ENCODE measurements at regions not wholly inside any gene's neighbourhood (a gene's known extent, or its start where the extent isn't known, plus 50 kb on each side); places are given as distances from the start of the nearest gene placed in this dataset.
"Not testable (repeated sequence)": the region's sequence is repeated elsewhere in the genome, so short reads cannot be mapped to it uniquely, and the experiment has no call there.

DNA sequence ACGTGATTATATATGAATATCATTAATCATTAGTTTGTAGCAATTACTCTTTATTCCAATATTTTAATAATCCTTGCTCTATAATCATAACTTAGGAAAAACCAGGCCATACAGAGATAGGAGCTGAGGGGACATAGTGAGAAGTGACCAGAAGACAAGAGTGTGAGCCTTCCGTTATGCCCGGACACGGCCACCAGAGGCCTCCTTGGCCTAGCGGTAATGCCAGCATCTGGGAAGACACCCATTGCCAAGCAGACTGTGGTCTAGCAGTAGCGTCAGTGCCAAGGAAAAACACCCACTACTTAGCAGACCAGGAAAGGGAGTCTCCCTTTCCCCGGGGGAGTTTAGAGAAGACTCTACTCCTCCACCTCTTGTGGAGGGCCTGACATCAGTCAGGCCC is 66.6 kb upstream of the MSH6 start:
- TF ChIP-seq POLR2A (IDR thresholded peaks at IDR 0.05), result not testable (repeated sequence)
- TF ChIP-seq, protein P1, sequence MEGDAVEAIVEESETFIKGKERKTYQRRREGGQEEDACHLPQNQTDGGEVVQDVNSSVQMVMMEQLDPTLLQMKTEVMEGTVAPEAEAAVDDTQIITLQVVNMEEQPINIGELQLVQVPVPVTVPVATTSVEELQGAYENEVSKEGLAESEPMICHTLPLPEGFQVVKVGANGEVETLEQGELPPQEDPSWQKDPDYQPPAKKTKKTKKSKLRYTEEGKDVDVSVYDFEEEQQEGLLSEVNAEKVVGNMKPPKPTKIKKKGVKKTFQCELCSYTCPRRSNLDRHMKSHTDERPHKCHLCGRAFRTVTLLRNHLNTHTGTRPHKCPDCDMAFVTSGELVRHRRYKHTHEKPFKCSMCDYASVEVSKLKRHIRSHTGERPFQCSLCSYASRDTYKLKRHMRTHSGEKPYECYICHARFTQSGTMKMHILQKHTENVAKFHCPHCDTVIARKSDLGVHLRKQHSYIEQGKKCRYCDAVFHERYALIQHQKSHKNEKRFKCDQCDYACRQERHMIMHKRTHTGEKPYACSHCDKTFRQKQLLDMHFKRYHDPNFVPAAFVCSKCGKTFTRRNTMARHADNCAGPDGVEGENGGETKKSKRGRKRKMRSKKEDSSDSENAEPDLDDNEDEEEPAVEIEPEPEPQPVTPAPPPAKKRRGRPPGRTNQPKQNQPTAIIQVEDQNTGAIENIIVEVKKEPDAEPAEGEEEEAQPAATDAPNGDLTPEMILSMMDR (IDR thresholded peaks at IDR 0.05), result not testable (repeated sequence)
